ENCODE measurements at regions not wholly inside any gene's neighbourhood (a gene's known extent, or its start where the extent isn't known, plus 50 kb on each side); places are given as distances from the start of the nearest gene placed in this dataset.

DNA sequence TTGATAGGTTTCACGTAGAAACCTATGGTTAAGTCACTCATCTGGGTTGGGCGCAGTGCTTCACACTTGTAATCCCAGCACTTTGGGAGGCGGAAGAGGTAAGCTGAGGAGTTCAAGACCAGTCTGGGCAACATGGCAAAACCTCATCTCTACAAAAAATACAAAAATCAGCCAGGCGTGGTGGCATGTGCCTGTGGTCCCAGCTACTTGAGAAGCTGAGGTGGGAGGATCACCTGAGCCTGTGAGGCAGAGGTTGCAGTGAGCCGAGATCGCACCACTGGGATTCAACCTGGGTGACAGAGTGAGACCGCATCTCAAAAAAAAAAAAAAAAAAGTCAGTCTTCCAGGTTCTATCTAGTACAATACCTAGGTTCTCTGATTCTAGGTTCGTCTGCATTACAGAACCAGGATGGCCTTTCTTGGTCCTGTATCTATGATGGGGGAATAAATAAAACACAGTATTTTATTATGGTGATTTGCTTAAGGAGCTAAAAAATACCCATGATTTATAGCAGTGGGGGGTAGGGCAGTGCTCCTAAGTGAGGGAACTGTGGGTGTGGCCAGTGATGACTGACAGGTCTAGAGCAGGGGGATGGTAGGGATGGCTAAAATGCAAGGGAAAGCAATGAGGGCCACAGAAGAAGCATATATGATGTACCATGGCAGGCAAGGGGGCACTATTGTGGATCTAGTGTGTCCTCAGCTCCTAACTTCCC is 65.5 kb upstream of the NUP160 start:
- TF ChIP-seq CTCF (IDR thresholded peaks at IDR 0.05), result no peak
- TF ChIP-seq POLR2A (IDR thresholded peaks at IDR 0.05), result no peak
